ENCODE measurements at regions not wholly inside any gene's neighbourhood (a gene's known extent, or its start where the extent isn't known, plus 50 kb on each side); places are given as distances from the start of the nearest gene placed in this dataset.

GRCh38 chr3:39748763-39749162 lies 60.6 kb upstream of the MYRIP start:
- no peak for DNase-seq (ENCODE audit: low spot score)

DNA sequence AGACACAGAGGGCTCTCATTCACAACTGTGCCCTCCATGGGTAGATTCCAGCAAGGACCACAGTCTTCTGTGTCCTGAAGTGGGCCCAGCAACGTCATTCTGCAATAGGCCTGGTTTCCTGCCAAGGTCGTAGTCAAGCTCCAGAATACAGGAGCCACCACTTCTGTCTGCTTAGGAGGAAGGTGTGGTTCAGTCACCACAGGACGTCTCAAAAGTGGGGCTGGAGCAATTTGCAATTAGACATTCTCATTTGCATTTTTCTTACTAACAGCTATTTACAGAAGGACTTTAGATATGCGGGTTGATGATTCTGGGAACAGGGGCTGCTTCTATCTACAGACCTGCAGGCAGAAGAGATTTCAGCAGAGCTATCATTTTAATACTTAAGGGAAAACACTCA lies 58.7 kb upstream of the MYRIP start:
- no peak for DNase-seq (ENCODE audit: low spot score)

DNA sequence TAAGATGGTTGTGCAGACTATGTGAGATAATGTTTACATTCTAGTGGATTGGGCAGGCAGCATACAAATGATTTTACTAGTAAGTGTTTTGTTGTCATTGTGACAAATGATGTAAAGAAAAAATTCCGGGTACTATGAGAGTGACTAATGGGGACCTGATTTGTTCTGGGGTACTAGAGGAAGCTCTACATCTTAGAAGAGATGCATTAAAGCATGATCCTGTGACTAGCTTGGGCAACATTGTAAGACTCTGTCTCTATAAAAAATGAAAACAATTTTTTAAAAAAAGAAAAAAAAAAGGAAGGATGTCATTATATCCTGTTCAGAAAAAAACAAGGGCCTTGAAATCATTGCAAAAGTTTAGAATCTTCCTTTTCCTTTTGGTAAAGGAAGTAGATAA lies 58.1 kb upstream of the MYRIP start:
- DNase-seq (ENCODE audit: low spot score), result no peak

- DNase-seq (ENCODE audit: low spot score), result no peak
These were observed 57.3 kb upstream of the MYRIP start for GRCh38 chr3:39752019-39752637.

GRCh38 chr3:39752751-39753150 lies 56.7 kb upstream of the MYRIP start:
- no peak for DNase-seq (ENCODE audit: low spot score)

DNA sequence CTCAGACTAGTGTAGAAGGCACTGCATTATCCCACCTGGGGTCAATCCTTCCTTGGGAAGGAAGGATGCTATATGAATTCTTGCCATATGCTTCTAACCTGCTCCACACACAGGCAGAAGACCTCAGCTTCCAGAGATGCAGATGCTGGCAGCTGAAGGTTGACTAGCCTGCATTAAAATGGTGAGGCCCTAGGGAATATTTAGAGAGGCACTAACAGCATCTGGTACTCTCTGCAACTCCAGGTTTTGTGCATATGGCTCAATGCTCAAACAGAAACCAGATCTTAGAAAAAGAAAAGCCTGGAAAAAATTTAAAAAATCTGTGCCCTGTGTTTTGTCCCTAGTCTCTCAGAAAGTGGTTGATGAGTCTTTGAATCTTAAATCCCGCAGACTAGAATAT lies 56.0 kb upstream of the MYRIP start:
- DNase-seq (ENCODE audit: low spot score), result no peak

DNA sequence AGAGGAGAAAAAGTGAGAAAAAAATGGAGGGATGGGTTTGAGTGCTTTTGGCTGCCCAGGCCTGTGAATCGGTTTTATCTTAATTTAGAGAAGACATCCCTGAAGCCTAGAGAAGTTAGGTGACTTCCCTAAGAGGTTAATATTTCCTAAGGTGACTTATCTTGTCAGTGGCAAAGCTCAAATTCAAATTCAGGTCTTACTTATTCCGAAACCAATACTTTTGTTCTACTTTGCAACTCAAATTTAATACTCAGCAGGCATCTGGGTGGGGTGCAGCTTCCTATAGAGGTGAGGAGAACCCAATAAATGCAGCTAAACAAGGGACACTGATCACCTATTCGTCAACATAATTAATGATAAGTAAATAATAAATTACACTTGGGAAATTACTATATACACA lies 54.9 kb upstream of the MYRIP start:
- DNase-seq (ENCODE audit: low spot score), result no peak

GRCh38 chr3:39755100-39755499 lies 54.3 kb upstream of the MYRIP start:
- DNase-seq (ENCODE audit: low spot score), result no peak

- no peak for DNase-seq (ENCODE audit: low spot score)
These were observed 52.1 kb upstream of the MYRIP start for GRCh38 chr3:39757307-39757706.
